ENCODE measurements at regions not wholly inside any gene's neighbourhood (a gene's known extent, or its start where the extent isn't known, plus 50 kb on each side); places are given as distances from the start of the nearest gene placed in this dataset.

DNA sequence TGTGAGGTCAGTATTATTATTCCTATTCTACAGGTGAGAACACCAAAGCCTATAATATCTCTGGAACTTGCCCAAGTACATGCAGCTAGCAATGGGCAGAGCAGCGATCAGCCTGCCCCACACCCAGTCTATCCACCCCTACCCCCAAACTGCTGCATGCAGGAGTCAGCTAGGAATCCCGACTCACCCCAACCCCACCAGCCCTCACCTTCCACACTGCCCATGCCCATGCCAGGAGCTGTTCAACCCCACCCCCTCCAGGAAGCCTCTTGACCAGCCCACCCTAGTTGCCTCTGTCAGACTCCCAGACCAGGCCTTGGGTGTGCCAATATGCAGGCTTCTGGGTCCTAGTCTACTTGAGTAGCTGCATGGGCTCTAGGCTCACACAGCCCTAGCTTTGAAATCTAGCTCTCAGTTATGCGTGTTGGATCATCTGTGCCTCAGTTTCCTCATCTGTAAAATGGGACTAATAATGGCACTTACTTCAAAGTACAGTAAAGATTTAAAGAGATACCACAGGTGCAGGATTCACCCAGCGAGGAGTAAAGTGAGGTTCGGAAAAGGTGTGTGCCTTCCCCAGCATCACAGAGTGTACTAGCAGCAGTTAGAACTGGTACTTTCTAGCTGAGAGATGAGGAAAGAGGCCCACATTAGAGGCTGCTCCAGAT lies 173.2 kb downstream of the VEGFA start:
- Histone ChIP-seq H3K27ac (ENCODE audit: insufficient read depth, low read depth, low read length) (no peak overlapping the region), H4K20me1 (replicated peaks; ENCODE audit: control insufficient read depth, extremely low read depth, insufficient read depth, low read length) (no peaks in the 10 kb centered on the region), H3K79me2 (ENCODE audit: control insufficient read depth, insufficient read depth, low read length) (no peaks in the 10 kb centered on the region), H3K9ac (replicated peaks; ENCODE audit: extremely low read depth, insufficient read depth, low read length) (no peak overlapping the region), H3K4me1 (ENCODE audit: control insufficient read depth, extremely low read depth, insufficient read depth, low read length) (no peaks in the 10 kb centered on the region), H3K36me3 (ENCODE audit: control insufficient read depth in 2 of 2, extremely low read depth in 1 of 2, insufficient read depth in 2 of 2, low read length in 2 of 2) (no peaks in the 10 kb centered on the region), H3K4me2 (ENCODE audit: insufficient read depth, low read length) (no peak overlapping the region), H3K27me3 (ENCODE audit: control insufficient read depth in 2 of 2, insufficient read depth in 2 of 2, low read length in 2 of 2) (no peaks in the 10 kb centered on the region), H2AFZ (ENCODE audit: low read depth, low read length) (no peak overlapping the region), H3K9me1 (replicated peaks; ENCODE audit: control insufficient read depth, extremely low read depth, insufficient read depth, low read length) (no peaks in the 10 kb centered on the region), H3K9me3 (replicated peaks; ENCODE audit: control insufficient read depth, insufficient read depth, low read length) (no peaks in the 10 kb centered on the region), H3K4me3 (replicated peaks in 1 of 3; ENCODE audit: insufficient read depth in 1 of 3, low read depth in 1 of 3, low read length in 3 of 3) (no peak overlapping the region)
- DNase-seq (ENCODE audit: low read depth, low spot score) = no peak
- dilution Hi-C loops (cut with MboI; ENCODE audit: extremely low pct_ligation_motif_present, low sequenced_read_pairs) = no loop called here
- no peak for TF ChIP-seq CTCF (IDR thresholded peaks at IDR 0.05; ENCODE audit: extremely low read depth in 1 of 2, insufficient read depth in 1 of 2, low read depth in 1 of 2, low read length in 2 of 2)
- TF ChIP-seq JUN (IDR thresholded peaks at IDR 0.05; ENCODE audit: borderline replicate concordance, insufficient read depth, insufficient read length, low read depth) = no peak
- TF ChIP-seq FOS (IDR thresholded peaks at IDR 0.05; ENCODE audit: borderline replicate concordance, insufficient read depth, low read length) = no peak
- ChIA-PET CTCF (interaction anchor here (4.3 kb wide), 1 partner anchor 10 kb away, joined by 22 read pairs; no protein-coding TSS in a partner anchor), POLR2A (no interaction called here)
- intact Hi-C loops (cut with micrococcal nuclease) = no loop called here
- no peak for FAIRE-seq
- BruUV-seq (replicated peaks) = no TSS peak

DNA sequence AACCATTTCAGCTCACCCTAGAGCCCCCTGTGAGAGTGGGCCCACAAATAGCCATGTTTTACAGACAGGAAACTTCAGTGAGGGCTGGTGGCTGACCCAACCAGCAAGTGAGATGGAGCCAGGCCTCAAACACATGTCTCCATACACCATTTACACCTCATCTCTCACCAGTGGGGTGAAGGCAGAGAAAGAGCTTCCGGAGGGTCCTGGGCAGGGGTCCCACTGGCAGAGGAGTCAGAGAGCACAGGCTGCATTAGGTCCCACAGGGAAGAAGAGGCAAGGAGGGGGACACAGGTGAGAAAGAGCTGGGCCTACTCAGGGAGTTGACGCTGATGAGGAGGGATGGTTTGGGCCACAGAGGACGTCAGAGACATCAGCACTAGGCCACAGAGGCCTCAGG lies 172.6 kb downstream of the VEGFA start:
- Histone ChIP-seq H3K9me3 (replicated peaks; ENCODE audit: control insufficient read depth, insufficient read depth, low read length) (no peaks in the 10 kb centered on the region), H3K27me3 (ENCODE audit: control insufficient read depth in 2 of 2, insufficient read depth in 2 of 2, low read length in 2 of 2) (no peaks in the 10 kb centered on the region), H3K9ac (replicated peaks; ENCODE audit: extremely low read depth, insufficient read depth, low read length) (no peak overlapping the region), H3K36me3 (ENCODE audit: control insufficient read depth in 2 of 2, extremely low read depth in 1 of 2, insufficient read depth in 2 of 2, low read length in 2 of 2) (no peaks in the 10 kb centered on the region), H3K4me1 (ENCODE audit: control insufficient read depth, extremely low read depth, insufficient read depth, low read length) (no peaks in the 10 kb centered on the region), H3K4me3 (replicated peaks in 1 of 3; ENCODE audit: insufficient read depth in 1 of 3, low read depth in 1 of 3, low read length in 3 of 3) (no peak overlapping the region), H3K9me1 (replicated peaks; ENCODE audit: control insufficient read depth, extremely low read depth, insufficient read depth, low read length) (no peaks in the 10 kb centered on the region), H2AFZ (ENCODE audit: low read depth, low read length) (no peak overlapping the region), H3K79me2 (ENCODE audit: control insufficient read depth, insufficient read depth, low read length) (no peaks in the 10 kb centered on the region), H3K4me2 (ENCODE audit: insufficient read depth, low read length) (no peak overlapping the region), H3K27ac (ENCODE audit: insufficient read depth, low read depth, low read length) (no peak overlapping the region), H4K20me1 (replicated peaks; ENCODE audit: control insufficient read depth, extremely low read depth, insufficient read depth, low read length) (no peaks in the 10 kb centered on the region)
- no peak for DNase-seq (ENCODE audit: low read depth, low spot score)
- POLR2A ChIA-PET = no interaction called here
- dilution Hi-C loops (cut with MboI; ENCODE audit: extremely low pct_ligation_motif_present, low sequenced_read_pairs) = no loop called here
- CTCF ChIA-PET = interaction anchor here (4.3 kb wide), 1 partner anchor 11 kb away, joined by 22 read pairs; no protein-coding TSS in a partner anchor
- FAIRE-seq = no peak
- no peak for TF ChIP-seq MYC (IDR thresholded peaks at IDR 0.05; ENCODE audit: low read depth, low read length)
- TF ChIP-seq JUN (IDR thresholded peaks at IDR 0.05; ENCODE audit: borderline replicate concordance, insufficient read depth, insufficient read length, low read depth) = no peak
- TF ChIP-seq MAX (IDR thresholded peaks at IDR 0.05; ENCODE audit: insufficient read depth, insufficient read length) = no peak
- TF ChIP-seq CTCF (IDR thresholded peaks at IDR 0.05; ENCODE audit: extremely low read depth in 1 of 2, insufficient read depth in 1 of 2, low read depth in 1 of 2, low read length in 2 of 2) = no peak
- no peak for TF ChIP-seq POLR2A (IDR thresholded peaks at IDR 0.05; ENCODE audit: low read depth, low read length)
- TF ChIP-seq GATA2 (IDR thresholded peaks at IDR 0.05; ENCODE audit: insufficient read depth, insufficient read length, low read depth, low read length) = no peak
- no peak for TF ChIP-seq EZH2 (IDR thresholded peaks at IDR 0.05; ENCODE audit: borderline replicate concordance, low read depth, low read length, severe bottlenecking)
- no peak for TF ChIP-seq FOS (IDR thresholded peaks at IDR 0.05; ENCODE audit: borderline replicate concordance, insufficient read depth, low read length)
- BruUV-seq (replicated peaks) = no TSS peak
- intact Hi-C loops (cut with micrococcal nuclease) = no loop called here

Measured in endothelial cell of umbilical vein (primary cell).